AG08395 (cell line): ENCODE measurements at regions not wholly inside any gene's neighbourhood (a gene's known extent, or its start where the extent isn't known, plus 50 kb on each side); places are given as distances from the start of the nearest gene placed in this dataset.
"Not testable (repeated sequence)": the region's sequence is repeated elsewhere in the genome, so short reads cannot be mapped to it uniquely, and the experiment has no call there.

Experiments
- DNase-seq: peaks from one replicate; pipeline ENCODE4 v3.0.0; 2012; ENCODE audit warnings: mixed read lengths, low spot score

DNA sequence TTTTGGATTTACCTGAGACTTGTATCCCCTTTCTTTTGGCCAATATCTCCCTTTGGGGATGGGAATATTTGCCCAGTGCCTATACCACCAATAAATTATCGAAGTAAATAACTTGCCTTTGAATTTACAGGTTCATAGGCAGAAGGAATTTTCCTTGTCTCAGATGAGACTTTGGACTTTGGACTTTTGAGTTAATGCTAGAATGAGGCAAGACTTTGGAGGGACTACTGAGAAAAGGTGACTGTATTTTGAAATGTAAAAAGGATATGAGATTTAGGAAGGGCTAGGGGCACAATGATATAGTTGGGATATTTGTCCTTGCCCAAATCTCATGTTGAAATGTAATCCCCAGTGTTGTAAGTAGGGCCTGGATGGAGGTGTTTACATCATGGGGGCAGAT, 384.5 kb upstream of the GHITM start:
- DNase-seq: no peak

DNA sequence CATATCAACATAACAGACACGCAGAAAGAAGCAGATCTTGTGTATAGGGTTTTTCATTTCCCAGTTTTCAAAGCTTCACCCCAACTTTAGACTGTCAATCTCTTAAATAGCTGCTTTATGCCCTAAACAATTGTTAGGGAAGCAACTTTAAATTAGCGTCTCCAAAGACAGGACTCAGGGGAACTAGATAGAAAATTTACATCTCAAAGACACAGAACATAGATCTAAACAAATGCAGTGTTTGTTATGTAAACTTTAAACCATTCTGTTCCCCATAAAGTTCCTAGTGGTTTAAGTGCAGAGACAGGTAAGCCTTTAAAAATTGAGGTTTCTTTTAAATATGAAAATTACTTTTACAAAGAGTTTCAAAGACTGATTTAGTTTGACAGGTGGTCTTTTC, 379.2 kb upstream of the GHITM start:
- DNase-seq: no peak

DNA sequence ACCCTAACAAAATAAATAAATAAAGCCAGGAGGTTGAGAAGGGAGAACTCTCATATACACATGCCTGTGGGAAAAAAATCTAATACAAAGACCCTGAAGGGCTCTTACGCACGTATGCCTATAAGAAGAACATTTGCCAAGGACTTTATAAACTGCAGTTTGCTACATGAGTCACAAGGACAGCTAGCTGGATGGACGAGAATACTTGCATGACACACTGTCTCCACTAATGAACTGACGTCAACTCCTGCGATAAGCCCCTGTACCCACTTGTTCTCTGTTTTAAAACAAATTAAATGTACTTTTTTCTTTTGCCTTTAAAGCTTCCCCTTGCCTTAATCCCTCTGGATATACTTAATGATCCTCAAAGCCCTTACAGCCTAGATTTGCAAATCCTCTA, 374.6 kb upstream of the GHITM start:
- no peak for DNase-seq

- DNase-seq: no peak
Measured at GRCh38 chr10:83765731-83766130, 373.6 kb upstream of the GHITM start.

- no peak for DNase-seq
Measured at GRCh38 chr10:83769281-83769820, 370.0 kb upstream of the GHITM start.

DNA sequence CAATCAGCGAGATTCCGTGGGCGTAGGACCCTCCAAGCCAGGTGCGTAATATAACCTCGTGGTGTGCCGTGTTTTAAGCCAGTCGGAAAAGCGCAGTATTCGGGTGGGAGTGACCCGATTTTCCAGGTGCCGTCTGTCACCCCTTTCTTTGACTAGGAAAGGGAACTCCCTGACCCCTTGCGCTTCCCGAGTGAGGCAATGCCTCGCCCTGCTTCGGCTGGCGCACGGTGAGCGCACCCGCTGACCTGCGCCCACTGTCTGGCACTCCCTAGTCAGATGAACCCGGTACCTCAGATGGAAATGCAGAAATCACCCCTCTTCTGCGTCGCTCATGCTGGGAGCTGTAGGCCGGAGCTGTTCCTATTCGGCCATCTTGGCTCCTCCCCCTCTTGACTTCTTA, 352.6 kb upstream of the GHITM start:
- DNase-seq: not testable (repeated sequence)

DNA sequence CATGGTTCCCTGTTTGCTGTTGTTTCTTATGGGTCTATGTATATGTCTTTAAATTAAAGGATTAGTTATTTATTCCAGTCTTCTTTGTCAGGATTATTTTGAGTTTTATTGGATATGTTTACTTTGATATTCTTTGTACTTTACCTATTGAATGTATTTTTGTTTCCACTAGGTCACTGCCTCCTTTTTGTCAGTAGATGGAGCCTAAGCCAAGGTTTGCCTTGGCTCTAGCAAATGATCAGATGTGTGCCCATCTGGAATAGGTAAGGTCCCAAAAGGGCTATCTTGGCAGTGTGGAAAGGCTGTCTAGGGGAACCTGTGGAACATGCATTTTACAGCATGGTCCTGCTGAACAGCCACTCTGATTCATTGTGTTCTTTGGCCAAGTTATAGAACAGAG, 337.3 kb upstream of the GHITM start:
- no peak for DNase-seq

GRCh38 chr10:83806717-83807116, 332.6 kb upstream of the GHITM start:
- no peak for DNase-seq

DNA sequence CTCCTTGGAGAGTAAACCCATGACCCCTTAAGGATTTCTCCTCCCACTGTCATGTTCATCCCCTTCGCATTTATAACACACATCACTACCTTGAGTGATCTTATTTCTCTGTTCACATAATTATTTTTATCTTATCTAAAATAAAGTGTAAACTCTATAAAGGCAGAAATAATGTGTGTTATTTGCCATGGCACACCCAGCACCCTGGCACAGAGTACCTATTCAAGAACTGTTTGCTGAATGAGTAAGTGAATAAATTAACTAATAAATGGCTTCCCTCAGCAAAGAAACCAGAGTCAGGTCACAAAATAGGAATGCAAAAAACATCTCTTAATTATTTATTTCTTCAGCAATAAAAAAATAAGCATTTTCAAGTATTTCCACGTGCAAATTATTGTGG, 330.3 kb upstream of the GHITM start:
- no peak for DNase-seq

DNA sequence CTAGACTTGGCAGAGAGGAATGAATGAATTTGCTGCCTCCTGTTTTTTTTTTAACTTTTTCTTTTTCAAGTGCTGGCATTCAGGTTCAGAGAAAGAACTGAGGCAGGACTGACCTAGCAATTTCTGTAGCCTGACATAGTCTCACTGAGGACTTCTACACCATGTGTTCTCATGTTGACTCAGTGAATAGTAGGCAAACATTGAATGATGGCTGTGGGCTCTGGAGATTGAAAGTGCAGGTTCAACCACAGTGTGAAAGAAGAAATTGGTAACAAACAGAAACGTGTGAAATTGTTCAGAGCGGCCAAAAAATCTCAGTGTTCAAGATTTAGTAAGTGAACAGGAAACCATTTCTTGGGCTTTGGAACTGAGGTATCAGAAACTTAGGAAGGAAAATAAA, 322.4 kb upstream of the GHITM start:
- DNase-seq: no peak

- no peak for DNase-seq
Measured at GRCh38 chr10:83817797-83818196, 321.5 kb upstream of the GHITM start.

DNA sequence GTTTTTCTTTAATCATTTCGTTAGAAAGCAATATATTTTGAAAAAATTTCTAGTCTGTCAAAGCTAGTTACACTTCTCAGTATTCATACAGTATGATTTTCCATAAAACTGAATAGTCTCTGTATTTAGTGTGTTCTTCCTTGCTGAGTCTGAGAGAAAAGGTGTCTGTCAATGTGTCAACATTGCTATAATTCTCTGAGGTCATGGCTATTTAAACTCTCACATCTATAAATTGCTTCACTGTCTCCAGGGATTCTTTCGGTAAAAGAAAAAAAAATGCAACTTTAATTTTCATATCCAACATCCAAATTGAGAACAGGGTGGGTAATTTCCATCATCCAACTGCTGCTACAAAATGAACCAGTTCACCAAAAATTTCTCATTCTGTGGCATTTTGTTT, 319.7 kb upstream of the GHITM start:
- DNase-seq: no peak

GRCh38 chr10:83820033-83820432, 319.3 kb upstream of the GHITM start:
- DNase-seq: no peak

GRCh38 chr10:83824099-83824498, 315.2 kb upstream of the GHITM start:
- DNase-seq: no peak

DNA sequence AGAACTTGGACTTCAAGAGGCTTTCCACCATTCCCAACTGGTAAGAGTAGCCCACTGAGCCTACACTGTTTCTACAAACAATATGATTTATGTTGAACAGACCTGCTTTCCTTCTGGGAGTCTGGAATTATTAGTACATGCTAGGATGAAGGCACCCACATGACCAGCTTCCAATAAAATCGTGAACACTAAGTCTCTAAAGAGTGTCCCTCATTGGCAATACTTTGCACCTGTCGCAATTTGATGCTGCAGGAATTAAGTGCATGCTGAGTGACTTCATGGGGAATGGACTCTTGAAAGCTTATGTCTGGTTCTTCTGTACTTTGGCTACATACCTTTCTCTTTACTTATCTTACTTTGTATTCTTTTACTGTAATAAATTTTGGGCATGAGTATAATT, 305.2 kb upstream of the GHITM start:
- DNase-seq: no peak

DNA sequence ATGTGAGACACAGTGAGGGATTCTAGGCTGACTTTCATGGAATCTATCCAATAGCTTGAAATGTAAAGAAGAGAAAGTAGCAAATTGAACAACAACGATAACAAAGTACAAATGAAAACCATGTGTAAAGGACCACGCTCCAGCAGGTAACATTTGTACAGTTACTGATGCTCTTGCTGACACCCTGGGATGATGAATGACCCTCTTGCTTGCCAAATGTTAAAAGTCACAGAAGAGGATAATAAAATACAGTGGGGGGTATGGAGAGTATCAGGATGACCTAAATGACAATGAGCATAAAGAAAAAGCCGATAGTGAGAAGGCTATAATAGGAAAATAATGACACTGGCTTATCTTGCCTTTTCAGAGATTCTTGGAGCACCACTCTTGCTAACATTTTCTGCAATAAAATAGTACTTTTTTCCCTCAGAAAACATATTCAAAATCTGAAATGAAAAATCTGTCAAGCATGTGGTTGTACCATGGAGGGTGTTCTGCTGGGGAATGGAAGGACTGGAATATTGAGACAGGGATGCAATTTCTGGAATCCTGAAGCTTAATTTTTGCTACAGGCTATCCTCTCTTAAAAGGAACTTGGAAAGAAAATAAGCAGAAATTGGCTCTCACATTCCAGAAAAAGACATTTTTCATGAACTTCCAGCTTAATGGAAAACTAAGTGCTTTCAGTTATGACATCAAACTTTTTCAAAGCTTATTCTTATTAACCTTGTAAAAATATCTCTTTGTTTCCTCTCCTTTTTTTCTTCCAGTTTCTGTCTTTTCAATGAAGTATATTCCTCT, 303.2 kb upstream of the GHITM start:
- no peak for DNase-seq

DNA sequence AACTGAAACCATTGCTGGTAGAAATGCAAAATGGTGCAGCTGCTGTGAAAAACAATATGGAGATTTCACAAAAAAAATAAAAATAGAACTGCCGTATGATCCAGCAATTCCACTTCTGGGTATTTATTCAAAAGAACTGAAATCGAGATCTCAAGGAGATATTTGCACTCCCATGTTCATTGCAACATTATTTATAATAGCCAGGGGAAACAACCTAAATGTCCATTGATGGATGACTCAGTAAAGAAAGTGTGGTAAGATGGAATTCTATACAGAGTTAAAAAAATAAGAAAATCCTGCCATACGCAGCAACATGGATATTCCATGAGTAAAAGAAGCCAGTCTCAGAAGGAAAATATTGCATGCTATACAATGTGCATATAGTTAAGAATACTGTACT, 290.6 kb upstream of the GHITM start:
- DNase-seq: no peak

- DNase-seq: no peak
Measured at GRCh38 chr10:83849150-83849549, 290.2 kb upstream of the GHITM start.

DNA sequence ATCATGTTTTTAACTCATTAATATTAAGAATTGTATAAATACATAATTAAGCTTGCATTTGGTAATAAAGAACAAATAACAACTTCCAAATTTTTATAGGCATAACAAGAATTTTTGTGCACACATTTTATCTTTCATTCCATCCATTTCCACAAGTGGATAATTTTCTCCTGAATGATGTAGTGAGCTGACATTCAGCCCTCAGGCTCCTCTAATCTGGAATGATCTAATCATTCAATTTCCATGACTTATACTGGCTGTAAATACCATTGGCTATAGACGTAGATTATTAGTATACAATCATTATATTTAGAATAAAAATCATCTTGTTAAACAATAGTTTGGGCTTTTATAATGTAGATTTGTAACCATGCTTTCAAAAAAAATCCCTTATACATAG, 287.2 kb upstream of the GHITM start:
- no peak for DNase-seq

DNA sequence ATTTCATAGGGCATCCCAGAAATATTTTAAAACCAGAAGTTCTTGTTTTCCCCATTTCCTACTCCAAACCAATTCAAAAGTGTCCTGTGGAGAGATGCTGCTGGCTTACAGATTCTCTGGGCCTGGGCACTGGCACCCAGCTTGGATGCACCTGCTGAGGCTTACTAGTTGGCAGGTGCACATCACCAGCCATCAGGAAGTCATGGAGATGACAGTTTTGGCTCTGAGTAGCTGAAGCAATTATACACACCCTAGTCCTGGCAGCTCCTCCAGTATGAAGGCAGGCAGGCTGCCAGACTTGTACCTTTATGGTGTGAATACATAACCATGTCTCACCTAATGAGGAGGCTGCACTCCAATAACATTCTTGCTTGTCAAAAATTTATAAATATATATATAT, 276.6 kb upstream of the GHITM start:
- DNase-seq: no peak

GRCh38 chr10:83863283-83863966, 275.9 kb upstream of the GHITM start:
- no peak for DNase-seq

- DNase-seq: no peak
Measured at GRCh38 chr10:83869898-83870297, 269.4 kb upstream of the GHITM start.
